GM12892 (cell line): ENCODE measurements at regions not wholly inside any gene's neighbourhood (a gene's known extent, or its start where the extent isn't known, plus 50 kb on each side); places are given as distances from the start of the nearest gene placed in this dataset.

ENCODE experiments used
- DNase-seq: peaks from one replicate; pipeline ENCODE4 v3.0.0; 2011; ENCODE audit not compliant: insufficient read length
- FAIRE-seq: peaks from 2 replicates; lab custom pipeline; 2011; peaks lifted over from hg19 to GRCh38; lab: Jason Lieb, UNC
- POLR2A ChIP-seq: IDR thresholded peaks from 2 replicates; pipeline ENCODE4 v1.6.1; 2011; ENCODE audit warnings: low read depth, low read length, control low read depth
- POLR2AphosphoS5 ChIP-seq: IDR thresholded peaks from 2 replicates; pipeline ENCODE4 v1.6.1; 2011; ENCODE audit warnings: low read depth, low read length, control low read depth
- TAF1 ChIP-seq: IDR thresholded peaks from 2 replicates; pipeline ENCODE4 v1.6.1; 2011; ENCODE audit warnings: low read depth, mild to moderate bottlenecking, control low read depth, low read length, borderline replicate concordance

DNA sequence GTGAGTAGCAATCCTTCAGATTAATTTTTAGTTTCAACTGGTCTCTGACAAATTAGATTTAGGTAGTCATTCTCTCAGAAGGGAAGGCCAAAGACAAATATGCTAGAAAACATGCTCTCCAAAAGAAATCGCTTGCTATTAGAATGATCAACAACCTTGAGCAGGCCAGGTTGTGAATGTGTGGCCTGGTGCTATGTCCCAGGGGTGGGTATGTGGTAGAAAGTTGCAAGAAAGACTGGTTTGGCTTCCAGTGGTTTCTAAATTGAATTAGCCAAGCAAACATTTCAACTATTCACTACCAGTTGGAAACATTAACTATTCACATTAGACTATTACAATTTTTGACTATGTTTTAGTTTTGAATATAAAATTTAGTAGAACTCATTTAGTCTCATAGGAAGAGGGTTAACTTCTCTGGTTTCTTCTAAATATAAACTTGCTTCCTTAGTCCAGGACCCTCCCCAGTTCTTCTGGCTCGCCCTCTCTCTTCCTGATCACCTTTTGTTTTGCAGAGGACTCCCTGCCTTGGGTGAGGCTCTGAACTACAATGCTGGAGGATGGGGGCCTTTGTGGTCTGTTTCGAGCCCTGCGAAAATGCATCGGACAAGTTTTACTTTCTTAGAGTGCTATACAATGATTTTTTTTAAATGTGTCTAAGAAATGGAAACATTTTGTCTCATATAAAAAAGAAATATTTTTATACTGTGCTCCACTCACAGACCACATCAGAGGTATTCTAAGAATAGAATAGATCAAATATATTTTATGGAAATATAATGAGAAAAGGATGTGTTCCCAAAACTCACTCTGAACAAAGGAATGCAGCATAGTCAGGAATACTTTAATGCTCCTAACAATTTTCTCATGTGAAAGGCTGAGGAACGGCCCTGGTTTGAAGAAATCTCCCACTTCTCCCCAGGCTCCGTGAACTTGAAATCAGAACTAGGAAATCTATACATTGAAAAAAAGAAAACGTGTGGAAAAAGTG, 375.0 kb upstream of the ZEB2 start:
- FAIRE-seq: no peak
- TF ChIP-seq TAF1: no peak
- no peak for TF ChIP-seq POLR2A
- no peak for TF ChIP-seq POLR2AphosphoS5
- no peak for DNase-seq

DNA sequence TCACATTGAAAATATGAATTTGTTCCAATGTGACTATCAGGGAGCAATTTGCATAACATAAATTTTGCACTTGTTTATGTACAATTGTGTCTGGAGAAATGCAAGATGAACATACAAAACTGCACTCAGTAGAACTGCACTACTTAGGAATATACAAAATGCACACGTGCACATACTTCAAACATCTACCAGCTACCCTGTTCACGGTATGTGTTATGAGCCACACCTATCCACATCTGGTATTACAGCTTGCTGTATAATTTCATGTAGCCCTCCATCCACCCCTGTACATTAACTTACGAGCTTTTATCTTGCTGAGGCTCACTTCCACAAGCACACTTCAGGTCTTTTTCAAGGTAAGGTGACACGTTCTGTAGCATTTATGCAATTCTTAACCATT, 373.5 kb upstream of the ZEB2 start:
- DNase-seq: no peak
- no peak for FAIRE-seq

DNA sequence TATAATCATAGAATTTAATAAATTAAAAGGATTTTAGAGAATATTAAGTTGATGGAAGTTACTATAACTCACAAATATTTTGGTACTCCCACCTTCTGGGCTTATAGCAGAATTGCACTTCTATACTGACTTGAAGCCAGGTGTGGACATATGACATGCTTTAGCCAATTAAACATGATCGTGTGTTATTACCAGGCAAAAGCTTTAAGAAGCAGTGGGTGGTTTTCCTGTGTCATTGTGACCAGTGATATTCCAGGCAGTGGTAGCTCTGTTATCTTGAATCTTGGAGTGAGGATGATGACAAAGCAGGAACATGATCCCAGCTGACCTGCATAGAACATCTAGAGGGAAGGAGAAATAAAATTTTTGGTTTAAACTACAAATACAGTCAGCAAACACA, 370.9 kb upstream of the ZEB2 start:
- FAIRE-seq (no peak), DNase-seq (no peak)
- TF ChIP-seq POLR2A (no peak), POLR2AphosphoS5 (no peak), TAF1 (no peak)

More for the DNA sequence above, 373.5 kb upstream of the ZEB2 start:
- TF ChIP-seq POLR2A: no peak
- no peak for TF ChIP-seq POLR2AphosphoS5
- no peak for TF ChIP-seq TAF1

DNA sequence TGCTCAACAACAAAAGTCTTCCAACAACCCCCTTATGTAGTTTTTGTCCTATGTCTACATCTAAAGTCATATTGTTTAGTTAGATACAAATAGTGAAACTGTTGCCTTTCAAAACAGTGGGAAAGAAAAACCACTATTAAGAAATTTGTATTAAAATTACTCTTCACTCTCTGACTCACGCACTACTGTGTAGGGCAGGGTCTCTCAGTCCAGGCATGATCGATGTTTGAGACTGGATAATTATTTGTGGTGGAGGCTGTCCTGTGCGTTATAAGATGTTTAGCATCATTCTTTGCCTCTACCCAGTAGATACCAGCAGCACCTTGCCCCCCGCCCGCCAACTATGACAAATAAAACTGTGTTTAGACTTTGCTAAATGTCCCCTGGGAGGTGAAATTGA, 369.4 kb upstream of the ZEB2 start:
- FAIRE-seq (no peak), DNase-seq (no peak)
- TF ChIP-seq POLR2A (no peak), POLR2AphosphoS5 (no peak), TAF1 (no peak)

DNA sequence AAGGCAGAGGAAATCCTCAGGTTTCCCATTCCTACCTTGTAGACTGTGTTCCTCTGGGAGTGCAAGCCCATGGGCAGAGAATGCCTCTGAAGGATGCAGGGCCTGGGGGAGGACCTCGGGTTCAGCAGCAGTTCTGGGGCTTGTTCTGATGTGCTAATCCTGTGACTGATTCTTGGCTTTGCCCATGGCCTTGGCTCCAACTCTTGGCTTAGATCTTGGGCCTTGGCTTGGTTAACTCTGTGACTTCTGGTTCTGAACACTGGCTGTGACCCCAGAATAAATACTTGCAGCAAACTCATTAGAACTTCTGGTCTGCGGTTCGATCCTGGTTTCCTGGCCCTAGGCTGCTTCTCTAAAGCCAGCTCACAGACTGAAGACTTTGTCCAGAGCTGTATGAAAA, 366.9 kb upstream of the ZEB2 start:
- no peak for DNase-seq
- no peak for FAIRE-seq
- no peak for TF ChIP-seq TAF1
- TF ChIP-seq POLR2AphosphoS5: no peak
- no peak for TF ChIP-seq POLR2A

DNA sequence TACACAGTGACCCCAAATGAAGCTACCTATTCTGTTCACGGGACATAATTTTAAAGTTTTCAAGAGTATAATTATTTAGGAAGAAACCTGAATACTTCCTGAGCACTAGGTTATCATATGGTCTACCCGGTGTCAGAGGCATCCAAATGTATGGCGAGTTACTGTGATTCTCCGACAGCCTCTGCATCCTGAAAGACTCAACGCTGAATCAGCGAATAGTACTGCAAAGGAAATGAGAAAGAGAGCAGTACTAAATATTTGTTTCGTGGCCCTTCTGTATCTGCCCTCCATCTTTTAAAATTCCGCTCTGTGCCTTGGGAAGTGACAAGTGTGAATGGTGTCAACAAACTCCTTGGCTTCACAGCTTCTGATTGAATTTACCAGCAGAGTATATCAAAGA, 358.0 kb upstream of the ZEB2 start:
- DNase-seq (no peak), FAIRE-seq (no peak)
- no peak for TF ChIP-seq POLR2AphosphoS5
- TF ChIP-seq TAF1: no peak

DNA sequence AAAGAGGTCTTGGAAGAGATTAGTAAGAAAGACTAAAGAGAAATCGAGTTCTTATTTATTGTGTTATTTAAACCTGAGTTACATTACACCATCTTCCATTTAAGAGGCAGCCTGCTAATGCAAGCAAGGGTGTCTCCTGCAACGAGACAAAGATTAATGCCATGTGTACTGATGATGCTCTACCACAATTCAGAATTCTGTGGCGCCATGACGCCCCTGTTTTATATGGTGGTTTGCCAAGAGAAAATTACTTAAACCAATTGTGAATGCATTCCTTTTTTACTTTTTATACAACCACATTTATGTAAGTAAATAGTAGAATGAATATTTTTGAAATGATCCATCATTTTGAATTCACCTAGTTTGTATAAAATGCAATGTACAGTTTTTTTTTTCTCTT, 356.1 kb upstream of the ZEB2 start:
- TF ChIP-seq POLR2AphosphoS5 (no peak), TAF1 (no peak)
- DNase-seq: no peak
- no peak for FAIRE-seq

DNA sequence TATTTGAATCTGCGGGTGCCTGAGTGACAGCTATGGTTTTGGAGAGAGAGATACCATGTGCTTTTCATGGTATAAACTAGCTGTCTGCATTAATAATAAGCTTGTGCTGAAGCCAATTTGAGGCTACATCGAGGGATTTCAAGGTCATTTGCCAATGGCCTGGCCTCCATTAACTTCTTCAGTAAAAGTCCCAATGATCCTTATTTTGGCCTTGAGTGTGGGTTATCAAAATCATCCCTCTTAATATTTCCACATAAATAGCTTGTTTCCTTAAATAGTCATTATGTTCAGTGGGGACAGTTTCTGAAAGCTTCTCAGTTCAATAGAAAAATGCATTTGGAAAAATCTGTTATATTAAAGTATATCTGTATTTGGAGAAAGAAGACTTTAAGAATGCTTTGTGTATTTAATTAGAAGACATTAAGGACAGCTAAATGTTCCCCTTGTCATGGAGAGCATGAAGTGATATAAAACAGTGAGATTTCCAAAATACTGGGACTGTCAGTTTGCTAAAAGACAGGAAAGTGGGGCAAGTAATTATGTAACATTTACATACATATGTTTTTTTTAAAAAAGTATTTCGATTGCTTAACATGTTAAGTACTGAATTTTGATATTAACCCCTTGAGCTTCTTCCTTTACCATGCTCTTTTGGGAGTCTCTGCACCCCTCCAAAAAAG, 355.5 kb upstream of the ZEB2 start:
- FAIRE-seq (no peak), DNase-seq (no peak)
- no peak for TF ChIP-seq POLR2A
- no peak for TF ChIP-seq TAF1
- TF ChIP-seq POLR2AphosphoS5: no peak

DNA sequence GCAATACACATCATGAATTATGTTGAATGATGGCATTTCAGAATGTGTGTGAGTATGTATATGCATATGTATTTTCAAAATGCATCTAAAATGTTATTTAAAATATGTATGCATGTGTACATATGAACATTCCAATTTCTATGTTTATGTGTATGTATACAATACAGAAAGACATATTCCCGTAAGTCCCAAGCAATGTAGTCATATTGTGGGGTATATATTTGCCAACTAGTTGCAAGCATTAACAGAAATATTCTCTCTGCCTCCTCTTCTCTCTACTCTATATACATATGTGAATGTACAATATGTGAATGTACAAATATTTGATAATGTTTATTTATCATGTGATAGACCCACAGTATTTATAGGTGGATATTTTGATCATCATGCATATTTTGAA, 345.8 kb upstream of the ZEB2 start:
- TF ChIP-seq POLR2A (no peak), POLR2AphosphoS5 (no peak), TAF1 (no peak)
- FAIRE-seq (no peak), DNase-seq (no peak)

DNA sequence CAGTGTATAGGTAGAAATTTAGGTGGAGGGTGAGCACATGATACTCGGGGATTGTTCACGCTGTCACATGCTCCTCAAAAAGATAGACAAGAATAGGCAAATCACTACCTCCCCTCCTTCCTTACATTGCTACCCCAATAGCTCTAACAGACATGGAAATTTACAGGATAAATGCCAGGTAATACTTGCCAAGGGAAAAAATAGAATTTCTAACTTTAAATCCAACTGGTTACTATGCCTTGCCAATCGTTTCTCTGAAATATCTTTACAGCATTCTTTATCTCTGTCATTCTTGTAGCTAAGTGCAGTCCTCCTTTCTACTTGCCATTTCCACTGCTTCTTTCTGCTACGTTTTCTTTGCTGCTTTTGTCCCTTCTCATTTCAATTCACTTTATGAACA, 339.8 kb upstream of the ZEB2 start:
- TF ChIP-seq TAF1: no peak
- TF ChIP-seq POLR2A: no peak
- no peak for TF ChIP-seq POLR2AphosphoS5
- FAIRE-seq: no peak
- DNase-seq: no peak

DNA sequence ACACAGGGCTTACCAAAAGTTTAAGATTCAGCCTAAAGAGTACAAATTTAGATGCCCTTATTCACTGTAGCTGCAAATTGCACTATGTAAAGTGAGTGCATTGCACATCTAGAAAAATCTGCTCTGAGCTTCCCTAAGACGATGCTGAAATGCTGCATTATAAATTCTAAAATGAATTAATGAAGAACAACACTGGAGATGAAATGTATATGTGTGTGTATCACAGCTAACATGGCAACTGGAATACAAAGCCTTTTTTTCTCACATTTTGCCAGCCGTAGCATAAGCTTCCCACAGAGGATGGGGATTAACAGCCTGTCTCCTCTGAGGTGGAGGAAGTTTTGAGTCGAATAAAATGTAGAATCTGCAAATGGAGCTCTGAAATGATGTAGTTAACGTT, 338.3 kb upstream of the ZEB2 start:
- no peak for FAIRE-seq
- DNase-seq: no peak
- TF ChIP-seq POLR2A (no peak), POLR2AphosphoS5 (no peak)

DNA sequence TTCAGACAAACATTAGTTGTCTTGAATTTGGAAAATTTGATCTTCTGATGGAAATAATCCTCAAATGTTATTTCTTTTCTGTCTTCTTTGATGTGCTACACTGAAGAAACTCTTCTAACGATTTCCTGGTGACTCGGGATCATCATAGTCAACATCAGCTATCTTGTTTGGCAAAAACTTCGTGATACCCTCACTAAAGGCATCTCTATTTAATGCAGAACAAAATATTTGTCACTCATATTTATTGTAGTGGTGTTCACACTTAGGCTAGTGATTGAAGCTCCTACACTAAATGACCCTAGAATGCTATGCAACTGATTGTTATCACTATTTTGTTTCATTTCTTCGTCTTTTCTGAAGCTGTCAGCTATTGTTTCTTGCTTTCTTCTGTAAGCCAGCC, 334.7 kb upstream of the ZEB2 start:
- DNase-seq (no peak), FAIRE-seq (no peak)
- TF ChIP-seq POLR2A: no peak

DNA sequence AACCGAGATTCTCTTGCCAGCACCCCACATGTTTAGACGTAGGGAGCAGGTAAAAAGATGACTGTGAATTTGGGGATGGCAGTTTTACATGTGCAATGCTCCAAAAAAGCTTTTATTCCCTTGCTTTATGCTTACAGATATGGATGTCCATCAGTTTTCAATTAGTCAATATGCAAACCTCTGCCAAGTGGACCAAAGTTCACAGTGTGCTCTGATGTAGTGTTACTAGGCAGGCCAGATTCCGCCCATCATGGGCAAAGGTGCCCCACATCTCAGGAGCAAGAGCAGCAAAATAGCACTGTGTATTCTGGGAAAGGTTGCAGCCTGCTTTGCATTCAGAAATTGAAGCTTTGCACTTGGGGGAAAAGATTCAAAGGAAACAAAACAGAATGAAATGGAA, 329.7 kb upstream of the ZEB2 start:
- TF ChIP-seq POLR2A (no peak), TAF1 (no peak), POLR2AphosphoS5 (no peak)
- DNase-seq (no peak), FAIRE-seq (no peak)
